ENCODE measurements at regions not wholly inside any gene's neighbourhood (a gene's known extent, or its start where the extent isn't known, plus 50 kb on each side); places are given as distances from the start of the nearest gene placed in this dataset.

DNA sequence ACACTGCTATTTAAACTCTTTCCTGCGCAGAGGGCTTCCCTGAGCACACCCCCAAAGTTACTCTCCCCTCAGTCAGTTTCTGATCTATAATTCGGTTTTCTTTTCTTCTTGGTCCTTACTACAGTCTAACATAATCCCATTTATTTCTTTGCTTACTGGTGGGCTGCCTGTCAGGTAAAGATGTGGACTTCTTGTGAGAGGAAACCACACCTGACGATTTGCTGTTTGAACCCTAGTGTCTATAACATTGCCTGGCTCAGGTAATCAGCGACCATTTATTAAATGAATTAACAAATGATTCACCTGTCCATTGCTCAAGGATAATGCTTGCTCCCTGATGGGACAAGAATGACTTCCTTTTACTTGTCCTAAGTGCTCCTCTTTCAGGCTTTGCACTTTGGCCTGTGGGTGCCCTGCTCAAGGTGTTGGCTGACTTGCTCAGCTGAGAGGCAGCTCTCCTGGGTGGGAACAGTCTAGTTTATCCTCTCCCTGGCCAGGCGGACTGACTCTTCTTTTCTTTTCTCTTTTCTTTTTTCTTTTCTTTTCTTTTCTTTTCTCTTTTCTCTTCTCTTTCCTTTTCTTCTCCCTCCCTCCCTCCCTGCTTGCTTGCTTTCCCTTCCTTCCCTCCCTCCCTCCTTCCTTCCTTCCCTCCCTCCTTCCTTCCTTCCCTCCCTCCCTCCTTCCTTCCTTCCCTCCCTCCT is 233.1 kb downstream of the BCAS1 start:
- Mint-ChIP-seq H3K27ac (no peak overlapping the region), H3K27me3 (no peaks in the 10 kb centered on the region), H3K4me1 (ENCODE audit: unreplicated experiment) (no peaks in the 10 kb centered on the region), H3K9me3 (no peaks in the 10 kb centered on the region), H3K36me3 (no peaks in the 10 kb centered on the region), H3K4me3 (no peak overlapping the region)
- TF ChIP-seq, protein P1, sequence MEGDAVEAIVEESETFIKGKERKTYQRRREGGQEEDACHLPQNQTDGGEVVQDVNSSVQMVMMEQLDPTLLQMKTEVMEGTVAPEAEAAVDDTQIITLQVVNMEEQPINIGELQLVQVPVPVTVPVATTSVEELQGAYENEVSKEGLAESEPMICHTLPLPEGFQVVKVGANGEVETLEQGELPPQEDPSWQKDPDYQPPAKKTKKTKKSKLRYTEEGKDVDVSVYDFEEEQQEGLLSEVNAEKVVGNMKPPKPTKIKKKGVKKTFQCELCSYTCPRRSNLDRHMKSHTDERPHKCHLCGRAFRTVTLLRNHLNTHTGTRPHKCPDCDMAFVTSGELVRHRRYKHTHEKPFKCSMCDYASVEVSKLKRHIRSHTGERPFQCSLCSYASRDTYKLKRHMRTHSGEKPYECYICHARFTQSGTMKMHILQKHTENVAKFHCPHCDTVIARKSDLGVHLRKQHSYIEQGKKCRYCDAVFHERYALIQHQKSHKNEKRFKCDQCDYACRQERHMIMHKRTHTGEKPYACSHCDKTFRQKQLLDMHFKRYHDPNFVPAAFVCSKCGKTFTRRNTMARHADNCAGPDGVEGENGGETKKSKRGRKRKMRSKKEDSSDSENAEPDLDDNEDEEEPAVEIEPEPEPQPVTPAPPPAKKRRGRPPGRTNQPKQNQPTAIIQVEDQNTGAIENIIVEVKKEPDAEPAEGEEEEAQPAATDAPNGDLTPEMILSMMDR (conservative IDR thresholded peaks at IDR 0.05) = no peak
- DNase-seq (ENCODE audit: extremely low spot score, unreplicated experiment) = no peak

DNA sequence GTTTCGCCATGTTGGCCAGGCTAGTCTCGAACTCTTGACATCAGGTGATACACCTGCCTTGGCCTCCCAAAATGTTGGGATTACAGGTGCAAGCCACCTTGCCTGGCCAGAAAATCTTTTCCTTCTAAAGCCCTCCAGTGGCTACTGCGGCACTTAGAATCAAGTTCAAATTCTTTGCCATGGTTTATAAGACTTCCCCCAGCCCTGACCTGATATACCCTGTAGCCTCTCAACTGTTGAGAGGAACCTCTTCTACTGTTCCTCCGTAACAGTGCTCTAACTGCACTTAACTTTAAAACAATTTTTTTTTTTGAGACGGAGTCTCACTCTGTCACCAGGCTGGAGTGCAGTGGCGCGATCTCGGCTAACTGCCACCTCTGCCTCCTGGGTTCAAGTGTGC is 235.6 kb downstream of the BCAS1 start:
- H3K36me3 Mint-ChIP-seq = no peaks in the 10 kb centered on the region
- no peaks in the 10 kb centered on the region for H3K9me3 Mint-ChIP-seq
- DNase-seq (ENCODE audit: extremely low spot score, unreplicated experiment) = no peak
- TF ChIP-seq, protein P1 (conservative IDR thresholded peaks at IDR 0.05) = no peak
- peaks cover 6% of the 10 kb centered on the region for H3K4me1 Mint-ChIP-seq (ENCODE audit: unreplicated experiment)
- no peak overlapping the region for H3K4me3 Mint-ChIP-seq
- H3K27ac Mint-ChIP-seq = no peak overlapping the region
- no peaks in the 10 kb centered on the region for H3K27me3 Mint-ChIP-seq

DNA sequence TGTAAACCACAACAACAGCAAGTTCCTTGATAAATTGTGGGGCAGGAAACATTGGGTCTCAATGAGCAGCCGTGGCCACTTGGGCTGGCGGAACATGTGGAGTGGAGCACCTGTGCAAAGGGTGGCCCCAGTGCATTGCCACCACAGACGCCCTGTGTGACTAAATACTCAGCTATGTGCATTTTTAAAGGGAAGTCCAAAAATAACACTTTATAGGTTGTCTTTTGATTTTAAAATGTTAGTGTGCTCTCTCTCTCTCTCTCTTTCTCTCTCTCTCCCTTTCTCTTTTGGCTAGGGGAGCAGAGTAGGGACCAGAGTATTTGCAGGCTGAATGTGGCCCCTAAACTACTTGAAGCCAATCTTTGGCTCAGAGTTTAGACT is 236.3 kb downstream of the BCAS1 start:
- no peaks in the 10 kb centered on the region for H3K36me3 Mint-ChIP-seq
- no peaks in the 10 kb centered on the region for H3K9me3 Mint-ChIP-seq
- TF ChIP-seq, protein P1 (conservative IDR thresholded peaks at IDR 0.05) = no peak
- no peak overlapping the region for H3K27ac Mint-ChIP-seq
- peaks cover 12% of the 10 kb centered on the region for H3K4me1 Mint-ChIP-seq (ENCODE audit: unreplicated experiment)
- no peak for DNase-seq (ENCODE audit: extremely low spot score, unreplicated experiment)
- no peak overlapping the region for H3K4me3 Mint-ChIP-seq
- H3K27me3 Mint-ChIP-seq = no peaks in the 10 kb centered on the region

DNA sequence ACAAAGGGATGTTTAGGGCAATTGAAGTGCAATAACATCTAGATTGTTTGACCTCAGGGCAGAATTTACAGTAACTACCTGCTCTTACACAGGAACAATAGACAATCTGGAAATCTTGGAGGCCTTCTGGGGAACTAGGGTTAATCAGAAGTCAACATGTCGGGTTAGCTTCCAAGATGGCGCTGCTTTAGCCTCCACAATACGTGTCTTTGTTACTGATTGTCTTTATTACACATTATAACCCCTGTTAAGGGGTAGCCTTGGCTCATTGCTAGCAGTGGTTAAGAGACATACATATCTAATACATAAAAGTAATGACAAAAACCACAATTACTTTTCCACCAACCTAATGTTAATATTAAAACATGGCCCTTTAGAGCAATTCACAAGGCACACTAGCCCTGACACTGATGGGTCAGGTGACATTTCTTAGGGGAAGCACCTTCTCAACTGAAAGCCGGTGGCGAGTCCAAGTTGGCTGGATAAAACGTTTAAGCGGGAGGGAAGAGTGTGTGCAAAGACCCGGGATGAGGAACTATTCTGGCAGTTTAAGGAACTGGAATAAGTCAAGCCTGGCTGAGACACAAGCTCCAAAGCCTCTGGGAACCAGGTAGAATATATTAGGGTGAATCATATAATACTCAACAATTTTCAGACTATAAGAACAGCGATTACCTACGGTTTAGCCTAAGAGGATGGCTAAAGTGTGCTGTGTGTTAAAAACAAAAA is 236.9 kb downstream of the BCAS1 start:
- no peak for DNase-seq (ENCODE audit: extremely low spot score, unreplicated experiment)
- Mint-ChIP-seq H3K4me3 (no peak overlapping the region), H3K27me3 (no peaks in the 10 kb centered on the region), H3K27ac (no peak overlapping the region), H3K9me3 (no peaks in the 10 kb centered on the region), H3K4me1 (ENCODE audit: unreplicated experiment) (peaks cover 18% of the 10 kb centered on the region), H3K36me3 (no peaks in the 10 kb centered on the region)
- TF ChIP-seq, protein P1 (conservative IDR thresholded peaks at IDR 0.05) = no peak

DNA sequence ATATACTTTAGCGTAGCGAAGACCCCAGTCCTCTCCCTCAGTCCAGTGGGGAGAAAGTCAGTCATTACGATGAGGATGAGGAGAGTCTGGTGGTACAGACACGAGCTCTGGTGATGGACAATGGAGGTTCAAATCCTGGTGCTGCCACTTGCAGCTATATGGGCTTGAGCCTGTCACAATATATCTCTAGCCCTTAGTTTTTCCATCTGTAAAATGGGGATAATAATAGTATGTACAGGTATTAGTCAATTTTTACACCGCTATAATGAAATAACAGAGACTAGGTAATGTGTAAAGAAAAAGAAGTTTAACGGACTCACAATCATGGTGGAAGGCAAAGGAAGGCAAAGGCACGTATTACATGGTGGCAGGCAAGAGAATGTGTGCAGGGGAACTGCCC is 237.9 kb downstream of the BCAS1 start:
- Mint-ChIP-seq H3K27ac (no peak overlapping the region), H3K36me3 (no peaks in the 10 kb centered on the region), H3K9me3 (no peaks in the 10 kb centered on the region), H3K27me3 (no peaks in the 10 kb centered on the region), H3K4me1 (ENCODE audit: unreplicated experiment) (peaks cover 26% of the 10 kb centered on the region), H3K4me3 (no peak overlapping the region)
- TF ChIP-seq, protein P1 (conservative IDR thresholded peaks at IDR 0.05) = no peak
- DNase-seq (ENCODE audit: extremely low spot score, unreplicated experiment) = no peak
